RWPE1 (cell line): ENCODE measurements at regions not wholly inside any gene's neighbourhood (a gene's known extent, or its start where the extent isn't known, plus 50 kb on each side); places are given as distances from the start of the nearest gene placed in this dataset.

Experiments used
- CTCF ChIA-PET: fragments of 350-600 bp; sonication (Branson Sonifier 250); formaldehyde crosslinking; extraction: SDS; loops from one replicate; lab custom pipeline; 2021; lab: Yijun Ruan, JAX
- POLR2A ChIA-PET: fragments of 400-600 bp; formaldehyde crosslinking; extraction: SDS; loops from one replicate; lab custom pipeline; 2020; ENCODE audit warnings: antibody characterized with exemption; ENCODE audit not compliant: low non-redundant PET; lab: Yijun Ruan, JAX
- DNase-seq: peaks from one replicate; pipeline ENCODE4 v3.0.0; 2012; ENCODE audit warnings: low spot score
- H3K27ac ChIP-seq: fragments of 450-650 bp; 2 replicates; pipeline ENCODE4 v1.5.1; 2017
- TF ChIP-seq, protein P1 (sequence below): fragments of 450-650 bp; conservative IDR thresholded peaks from 2 replicates; pipeline ENCODE4 v1.5.1; 2017; ENCODE audit warnings: low read depth, mild to moderate bottlenecking

DNA sequence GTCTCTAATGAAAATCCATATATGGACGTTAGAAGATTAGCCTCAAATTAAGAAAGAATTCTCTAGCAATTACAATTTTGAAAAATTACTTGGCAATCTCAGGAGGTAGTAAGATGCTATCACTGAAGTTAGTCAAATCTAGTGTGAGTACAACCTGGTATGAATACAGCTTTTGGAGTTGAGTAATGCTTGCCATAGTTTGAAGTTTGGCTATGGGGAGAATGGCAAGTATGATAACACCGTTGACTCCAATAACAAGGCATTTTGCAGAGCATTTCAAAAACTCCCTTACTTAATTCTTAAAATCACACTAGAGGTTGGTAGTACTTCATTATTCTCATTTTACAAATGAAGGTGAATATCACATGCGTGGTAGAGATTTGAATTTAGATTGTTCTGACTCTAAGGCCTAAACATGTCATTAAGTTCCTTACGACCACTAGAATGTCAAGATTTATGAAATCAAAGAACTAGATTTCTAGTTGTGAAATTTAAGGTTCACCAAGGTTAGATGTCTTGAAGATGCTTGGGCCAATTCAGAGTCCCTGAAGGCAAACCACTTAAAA lies 355.4 kb downstream of the ETS1 start:
- H3K27ac ChIP-seq, result no peak overlapping the region
- CTCF ChIA-PET, result no interaction called here
- POLR2A ChIA-PET, result no interaction called here
- no peak for DNase-seq
- TF ChIP-seq, protein P1, sequence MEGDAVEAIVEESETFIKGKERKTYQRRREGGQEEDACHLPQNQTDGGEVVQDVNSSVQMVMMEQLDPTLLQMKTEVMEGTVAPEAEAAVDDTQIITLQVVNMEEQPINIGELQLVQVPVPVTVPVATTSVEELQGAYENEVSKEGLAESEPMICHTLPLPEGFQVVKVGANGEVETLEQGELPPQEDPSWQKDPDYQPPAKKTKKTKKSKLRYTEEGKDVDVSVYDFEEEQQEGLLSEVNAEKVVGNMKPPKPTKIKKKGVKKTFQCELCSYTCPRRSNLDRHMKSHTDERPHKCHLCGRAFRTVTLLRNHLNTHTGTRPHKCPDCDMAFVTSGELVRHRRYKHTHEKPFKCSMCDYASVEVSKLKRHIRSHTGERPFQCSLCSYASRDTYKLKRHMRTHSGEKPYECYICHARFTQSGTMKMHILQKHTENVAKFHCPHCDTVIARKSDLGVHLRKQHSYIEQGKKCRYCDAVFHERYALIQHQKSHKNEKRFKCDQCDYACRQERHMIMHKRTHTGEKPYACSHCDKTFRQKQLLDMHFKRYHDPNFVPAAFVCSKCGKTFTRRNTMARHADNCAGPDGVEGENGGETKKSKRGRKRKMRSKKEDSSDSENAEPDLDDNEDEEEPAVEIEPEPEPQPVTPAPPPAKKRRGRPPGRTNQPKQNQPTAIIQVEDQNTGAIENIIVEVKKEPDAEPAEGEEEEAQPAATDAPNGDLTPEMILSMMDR, result no peak

DNA sequence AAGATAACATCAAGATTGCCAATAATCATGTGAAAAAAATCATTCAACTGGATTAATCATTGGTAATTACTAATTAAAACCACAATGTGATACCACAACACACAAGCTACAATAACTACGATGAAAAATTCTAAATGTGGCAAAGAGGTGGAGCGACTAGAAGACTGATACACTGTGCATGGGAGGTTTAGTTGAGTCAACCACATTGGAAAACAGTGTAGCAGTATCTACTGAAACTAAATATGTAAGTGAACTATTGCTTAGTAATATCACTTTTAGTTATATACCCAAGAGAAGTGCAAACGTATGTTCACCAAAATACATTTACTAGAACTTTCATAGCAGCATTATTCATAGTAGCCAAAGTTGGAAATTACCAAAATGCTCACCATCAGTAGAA lies 359.9 kb downstream of the ETS1 start:
- DNase-seq, result no peak
- POLR2A ChIA-PET, result no interaction called here
- CTCF ChIA-PET, result no interaction called here

GRCh38 chr11:128226106-128226716 lies 361.1 kb downstream of the ETS1 start:
- ChIA-PET CTCF (no interaction called here), POLR2A (no interaction called here)
- H3K27ac ChIP-seq, result no peak overlapping the region
- DNase-seq, result no peak
- TF ChIP-seq, protein P1, result no peak

More for the DNA sequence above, 359.9 kb downstream of the ETS1 start:
- H3K27ac ChIP-seq, result no peak overlapping the region
- TF ChIP-seq, protein P1, result no peak

- CTCF ChIA-PET, result no interaction called here
- TF ChIP-seq, protein P1, result no peak
- DNase-seq, result no peak
- no peak overlapping the region for H3K27ac ChIP-seq
- POLR2A ChIA-PET, result no interaction called here
These were observed 365.0 kb downstream of the ETS1 start for GRCh38 chr11:128222245-128222884.

DNA sequence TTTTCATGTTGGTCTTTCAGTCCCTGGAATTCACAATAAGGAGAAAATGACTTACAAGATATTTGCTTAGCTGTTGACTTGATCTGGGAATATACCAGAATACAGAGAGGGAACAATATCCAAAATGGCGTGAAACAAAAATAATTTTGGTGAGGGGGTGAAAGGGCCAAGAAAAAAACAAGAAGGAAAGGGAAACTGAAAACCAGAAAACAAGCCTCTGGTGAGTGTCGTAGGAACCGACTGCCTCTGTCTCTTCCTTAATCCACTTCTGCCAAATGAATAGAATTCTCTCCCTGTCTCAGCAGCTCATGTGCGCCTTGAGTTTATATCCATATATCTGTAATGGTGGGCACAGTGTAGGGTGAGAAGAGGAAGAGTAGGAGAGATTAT lies 367.6 kb downstream of the ETS1 start:
- H3K27ac ChIP-seq, result no peak overlapping the region
- ChIA-PET POLR2A (no interaction called here), CTCF (interaction anchor here (0.7 kb wide), 1 partner anchor 62 kb away, joined by 4 read pairs; no protein-coding TSS in a partner anchor)
- no peak for DNase-seq
- TF ChIP-seq, protein P1, result no peak

DNA sequence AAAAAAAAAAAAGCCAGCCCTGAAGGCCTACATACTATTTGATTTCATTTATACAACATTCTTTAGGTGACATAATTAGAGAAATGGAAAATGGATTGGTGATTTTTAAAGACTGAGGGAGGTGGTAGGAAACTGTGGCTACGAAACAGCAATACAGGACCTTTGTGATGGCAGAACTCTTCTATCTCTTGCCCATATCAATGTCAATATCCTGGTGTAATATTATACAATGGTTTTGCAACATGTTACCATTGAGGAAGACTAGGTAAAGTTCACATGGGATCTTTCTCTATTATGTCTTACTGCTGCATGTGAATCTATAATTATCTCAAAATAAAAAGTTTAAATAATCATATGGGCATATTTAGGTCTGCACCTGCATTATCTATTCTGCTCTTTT lies 371.2 kb downstream of the ETS1 start:
- H3K27ac ChIP-seq, result no peak overlapping the region
- DNase-seq, result no peak
- TF ChIP-seq, protein P1, result no peak
- ChIA-PET POLR2A (no interaction called here), CTCF (no interaction called here)
